ENCODE measurements at regions not wholly inside any gene's neighbourhood (a gene's known extent, or its start where the extent isn't known, plus 50 kb on each side); places are given as distances from the start of the nearest gene placed in this dataset.

DNA sequence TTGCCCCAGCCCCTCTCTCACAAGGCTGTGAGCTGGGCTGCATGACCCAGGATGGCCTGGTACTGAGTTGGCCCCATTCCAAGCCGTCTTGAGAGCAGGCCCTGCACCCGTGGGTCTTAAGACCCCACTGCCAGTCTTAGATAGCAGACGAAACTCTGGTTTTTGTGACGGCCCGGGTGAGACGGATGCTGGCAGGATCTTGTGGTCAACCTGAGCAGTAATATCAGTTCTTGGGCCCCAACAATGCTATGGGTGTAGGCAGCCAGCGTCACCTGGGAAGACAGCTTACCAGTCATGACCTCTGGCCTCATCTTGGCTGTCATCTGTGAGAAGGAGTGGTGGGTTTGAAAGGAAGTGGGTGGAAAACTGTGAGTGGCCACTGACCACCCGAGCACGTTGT, 305.8 kb downstream of the ARRDC4 start:
- Histone ChIP-seq H3K4me3 (ENCODE audit: low read depth, low read length) (no peak overlapping the region), H3K4me1 (no peaks in the 10 kb centered on the region), H3K27me3 (replicated peaks; ENCODE audit: control insufficient read depth, insufficient read depth, low read length) (no peaks in the 10 kb centered on the region), H3K9me3 (no peaks in the 10 kb centered on the region), H3K36me3 (ENCODE audit: control insufficient read depth, insufficient read depth, low read length) (no peaks in the 10 kb centered on the region)
- H3K36me3 Mint-ChIP-seq (ENCODE audit: insufficient read depth, unreplicated experiment): no peaks in the 10 kb centered on the region
- ChIA-PET POLR2A (no interaction called here), CTCF (no interaction called here)
- no peaks in the 10 kb centered on the region for H3K4me1 Mint-ChIP-seq (ENCODE audit: low read depth, unreplicated experiment)
- intact Hi-C loops (cut with micrococcal nuclease; ENCODE audit: unreplicated experiment): no loop called here
- BruUV-seq (replicated peaks): no TSS peak
- H3K9me3 Mint-ChIP-seq (ENCODE audit: unreplicated experiment): peaks cover 8% of the 10 kb centered on the region
- no peak overlapping the region for H3K27ac Mint-ChIP-seq (ENCODE audit: unreplicated experiment)
- TF ChIP-seq, protein P1, sequence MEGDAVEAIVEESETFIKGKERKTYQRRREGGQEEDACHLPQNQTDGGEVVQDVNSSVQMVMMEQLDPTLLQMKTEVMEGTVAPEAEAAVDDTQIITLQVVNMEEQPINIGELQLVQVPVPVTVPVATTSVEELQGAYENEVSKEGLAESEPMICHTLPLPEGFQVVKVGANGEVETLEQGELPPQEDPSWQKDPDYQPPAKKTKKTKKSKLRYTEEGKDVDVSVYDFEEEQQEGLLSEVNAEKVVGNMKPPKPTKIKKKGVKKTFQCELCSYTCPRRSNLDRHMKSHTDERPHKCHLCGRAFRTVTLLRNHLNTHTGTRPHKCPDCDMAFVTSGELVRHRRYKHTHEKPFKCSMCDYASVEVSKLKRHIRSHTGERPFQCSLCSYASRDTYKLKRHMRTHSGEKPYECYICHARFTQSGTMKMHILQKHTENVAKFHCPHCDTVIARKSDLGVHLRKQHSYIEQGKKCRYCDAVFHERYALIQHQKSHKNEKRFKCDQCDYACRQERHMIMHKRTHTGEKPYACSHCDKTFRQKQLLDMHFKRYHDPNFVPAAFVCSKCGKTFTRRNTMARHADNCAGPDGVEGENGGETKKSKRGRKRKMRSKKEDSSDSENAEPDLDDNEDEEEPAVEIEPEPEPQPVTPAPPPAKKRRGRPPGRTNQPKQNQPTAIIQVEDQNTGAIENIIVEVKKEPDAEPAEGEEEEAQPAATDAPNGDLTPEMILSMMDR (IDR thresholded peaks at IDR 0.05; ENCODE audit: insufficient read depth in 1 of 2, low read depth in 1 of 2, low read length in 1 of 2, severe bottlenecking in 1 of 2, unreplicated experiment in 1 of 2): no peak
- H3K4me3 Mint-ChIP-seq (ENCODE audit: unreplicated experiment): no peak overlapping the region
- peaks cover 3% of the 10 kb centered on the region for H3K27me3 Mint-ChIP-seq (ENCODE audit: insufficient read depth, unreplicated experiment)
- DNase-seq: no peak

DNA sequence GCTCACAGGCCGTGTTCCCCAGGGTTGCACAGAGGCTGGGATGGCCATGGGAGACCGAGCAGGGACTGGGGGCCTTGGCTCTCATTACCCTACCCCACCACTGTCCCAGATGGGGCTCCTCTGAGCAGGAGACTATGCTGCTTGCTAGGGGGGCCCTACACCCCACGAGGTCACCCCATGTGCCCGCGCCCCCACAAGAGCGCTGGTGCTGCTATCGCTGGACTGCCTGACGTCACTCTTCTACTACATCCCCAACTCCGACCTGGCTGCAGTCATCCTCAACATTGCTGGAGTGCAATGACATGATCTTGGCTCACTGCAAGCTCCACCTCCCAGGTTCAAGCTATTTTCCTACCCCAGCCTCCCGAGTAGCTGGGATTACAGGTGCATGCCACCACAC, 307.7 kb downstream of the ARRDC4 start:
- Mint-ChIP-seq H3K36me3 (ENCODE audit: insufficient read depth, unreplicated experiment) (no peaks in the 10 kb centered on the region), H3K27ac (ENCODE audit: unreplicated experiment) (no peak overlapping the region), H3K4me3 (ENCODE audit: unreplicated experiment) (no peak overlapping the region), H3K27me3 (ENCODE audit: insufficient read depth, unreplicated experiment) (peaks cover 3% of the 10 kb centered on the region), H3K9me3 (ENCODE audit: unreplicated experiment) (peaks cover 8% of the 10 kb centered on the region), H3K4me1 (ENCODE audit: low read depth, unreplicated experiment) (no peaks in the 10 kb centered on the region)
- POLR2A ChIA-PET: no interaction called here
- H3K36me3 ChIP-seq (ENCODE audit: control insufficient read depth, insufficient read depth, low read length): no peaks in the 10 kb centered on the region
- CTCF ChIA-PET: no interaction called here
- DNase-seq: no peak
- H3K4me3 ChIP-seq (ENCODE audit: low read depth, low read length): no peak overlapping the region
- BruUV-seq (replicated peaks): no TSS peak
- no peaks in the 10 kb centered on the region for H3K4me1 ChIP-seq
- H3K27me3 ChIP-seq (replicated peaks; ENCODE audit: control insufficient read depth, insufficient read depth, low read length): no peaks in the 10 kb centered on the region
- TF ChIP-seq, protein P1 (IDR thresholded peaks at IDR 0.05; ENCODE audit: insufficient read depth in 1 of 2, low read depth in 1 of 2, low read length in 1 of 2, severe bottlenecking in 1 of 2, unreplicated experiment in 1 of 2): no peak
- H3K9me3 ChIP-seq: no peaks in the 10 kb centered on the region
- intact Hi-C loops (cut with micrococcal nuclease; ENCODE audit: unreplicated experiment): no loop called here

- no peak overlapping the region for H3K27ac Mint-ChIP-seq (ENCODE audit: unreplicated experiment)
- Histone ChIP-seq H3K36me3 (ENCODE audit: control insufficient read depth, insufficient read depth, low read length) (no peaks in the 10 kb centered on the region), H3K4me1 (no peaks in the 10 kb centered on the region), H3K9me3 (no peaks in the 10 kb centered on the region), H3K27me3 (replicated peaks; ENCODE audit: control insufficient read depth, insufficient read depth, low read length) (no peaks in the 10 kb centered on the region), H3K4me3 (ENCODE audit: low read depth, low read length) (no peak overlapping the region)
- ChIA-PET POLR2A (no interaction called here), CTCF (interaction anchor here (0.7 kb wide), 1 partner anchor 50 kb away, joined by 3 read pairs; no protein-coding TSS in a partner anchor)
- no peak for DNase-seq
- H3K4me1 Mint-ChIP-seq (ENCODE audit: low read depth, unreplicated experiment): no peaks in the 10 kb centered on the region
- intact Hi-C loops (cut with micrococcal nuclease; ENCODE audit: unreplicated experiment): no loop called here
- H3K36me3 Mint-ChIP-seq (ENCODE audit: insufficient read depth, unreplicated experiment): no peaks in the 10 kb centered on the region
- H3K4me3 Mint-ChIP-seq (ENCODE audit: unreplicated experiment): no peak overlapping the region
- no peaks in the 10 kb centered on the region for H3K9me3 Mint-ChIP-seq (ENCODE audit: unreplicated experiment)
- no TSS peak for BruUV-seq (replicated peaks)
- TF ChIP-seq, protein P1 (IDR thresholded peaks at IDR 0.05; ENCODE audit: insufficient read depth in 1 of 2, low read depth in 1 of 2, low read length in 1 of 2, severe bottlenecking in 1 of 2, unreplicated experiment in 1 of 2): peak; percentile 4 to 36
- H3K27me3 Mint-ChIP-seq (ENCODE audit: insufficient read depth, unreplicated experiment): peaks cover 4% of the 10 kb centered on the region
These were observed 312.1 kb downstream of the ARRDC4 start for GRCh38 chr15:98272625-98273024.

Data from Caco-2 (cell line).